Skeletal muscle tissue (tissue), 3 donors: ENCODE measurements at regions not wholly inside any gene's neighbourhood (a gene's known extent, or its start where the extent isn't known, plus 50 kb on each side); places are given as distances from the start of the nearest gene placed in this dataset.
"Not testable (repeated sequence)": the region's sequence is repeated elsewhere in the genome, so short reads cannot be mapped to it uniquely, and the experiment has no call there.

Experiments used
- H3K27ac ChIP-seq: one replicate; pipeline ENCODE4 v1.7.0; 2013; ENCODE audit warnings: mild to moderate bottlenecking, low read depth, low read length, inconsistent platforms
- H3K27me3 ChIP-seq, 3 donors: one replicate each; pipeline ENCODE4 v1.7.0; 2013; ENCODE audit warnings: low read length in 3 of 3; ENCODE audit not compliant: control insufficient read depth in 3 of 3, insufficient read depth in 3 of 3
- H3K36me3 ChIP-seq, 3 donors: one replicate each; pipeline ENCODE4 v1.7.0; 2013; ENCODE audit warnings: low read length in 3 of 3; ENCODE audit not compliant: control insufficient read depth in 3 of 3, insufficient read depth in 3 of 3
- H3K4me1 ChIP-seq, 3 donors: one replicate each; pipeline ENCODE4 v1.7.0; 2013; ENCODE audit warnings: low read length in 3 of 3, mild to moderate bottlenecking in 3 of 3; ENCODE audit not compliant: control insufficient read depth in 3 of 3, insufficient read depth in 3 of 3
- H3K4me3 ChIP-seq, 3 donors: one replicate each; pipeline ENCODE4 v1.7.0; 2013; ENCODE audit warnings: low read length in 3 of 3
- H3K9ac ChIP-seq, 3 donors: one replicate each; pipeline ENCODE4 v1.7.0; 2013; ENCODE audit warnings: low read length in 3 of 3, mild to moderate bottlenecking in 3 of 3, moderate library complexity in 2 of 3, low read depth in 1 of 3
- H3K9me3 ChIP-seq, 3 donors: one replicate each; pipeline ENCODE4 v1.7.0; 2013; ENCODE audit warnings: low read length in 3 of 3; ENCODE audit not compliant: control insufficient read depth in 3 of 3
- donor health status: Osteomylitis.

GRCh38 chr2:234366891-234367290 lies 130.0 kb downstream of the ARL4C start:
- H3K4me3 ChIP-seq, result no peak overlapping the region
- no peak overlapping the region for H3K27ac ChIP-seq
- peaks cover 2 to 10% (median 5%) of the 10 kb centered on the region in 3 donors for H3K4me1 ChIP-seq
- H3K27me3 ChIP-seq, result no peaks in the 10 kb centered on the region
- no peaks in the 10 kb centered on the region for H3K36me3 ChIP-seq
- H3K9me3 ChIP-seq, result no peaks in the 10 kb centered on the region
- no peak overlapping the region for H3K9ac ChIP-seq

GRCh38 chr2:234364661-234365060 lies 132.2 kb downstream of the ARL4C start:
- no peaks in the 10 kb centered on the region for H3K9me3 ChIP-seq
- H3K27ac ChIP-seq, result no peak overlapping the region

DNA sequence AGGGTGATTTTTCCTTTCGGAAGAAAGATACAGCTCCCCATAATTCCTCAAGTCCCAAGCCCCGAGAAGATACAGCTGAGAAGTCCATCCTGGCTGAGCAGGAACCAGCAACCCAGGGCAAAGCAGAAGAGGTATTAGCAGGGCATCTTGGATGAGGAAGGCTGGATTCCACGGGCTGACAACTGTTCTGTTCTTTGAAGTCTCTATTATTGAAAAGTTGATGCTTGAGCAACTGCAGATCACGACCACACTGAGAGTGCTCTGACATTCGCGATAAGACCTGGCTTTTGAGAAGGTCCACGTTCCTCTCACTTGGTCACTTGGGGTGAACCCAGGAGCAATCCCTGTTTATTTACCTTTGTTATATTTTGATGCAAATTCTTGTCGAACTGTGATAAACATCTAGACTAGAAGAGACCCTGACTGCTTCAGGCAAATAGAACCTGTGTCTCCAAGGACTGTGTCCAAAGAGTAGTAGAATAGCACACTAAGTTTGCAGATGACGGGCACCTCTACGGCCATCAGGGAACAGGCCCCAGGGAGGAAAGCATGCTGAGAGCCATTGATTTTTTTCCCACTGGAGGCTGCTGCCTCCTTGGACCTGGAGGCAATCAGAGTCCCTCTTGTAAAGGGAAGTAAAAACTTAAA lies 133.1 kb downstream of the ARL4C start:
- peaks cover 2 to 10% (median 5%) of the 10 kb centered on the region in 3 donors for H3K4me1 ChIP-seq
- no peaks in the 10 kb centered on the region for H3K27me3 ChIP-seq
- no peaks in the 10 kb centered on the region for H3K9me3 ChIP-seq
- no peak overlapping the region for H3K4me3 ChIP-seq
- no peak overlapping the region for H3K9ac ChIP-seq
- H3K36me3 ChIP-seq, result no peaks in the 10 kb centered on the region
- H3K27ac ChIP-seq, result no peak overlapping the region

More at GRCh38 chr2:234364661-234365060, 132.2 kb downstream of the ARL4C start:
- H3K4me3 ChIP-seq, result no peak overlapping the region
- no peaks in the 10 kb centered on the region for H3K36me3 ChIP-seq
- peaks cover 2 to 10% (median 5%) of the 10 kb centered on the region in 3 donors for H3K4me1 ChIP-seq
- H3K9ac ChIP-seq, result no peak overlapping the region
- H3K27me3 ChIP-seq, result no peaks in the 10 kb centered on the region

- no peak overlapping the region for H3K9ac ChIP-seq
- H3K36me3 ChIP-seq, result no peaks in the 10 kb centered on the region
- H3K4me1 ChIP-seq, result peaks cover 0 to 6% (median 3%) of the 10 kb centered on the region in 3 donors
- H3K27me3 ChIP-seq, result no peaks in the 10 kb centered on the region
- H3K9me3 ChIP-seq, result no peaks in the 10 kb centered on the region
- no peak overlapping the region for H3K4me3 ChIP-seq
- H3K27ac ChIP-seq, result no peak overlapping the region
These were observed 133.8 kb downstream of the ARL4C start for GRCh38 chr2:234363011-234363487.

DNA sequence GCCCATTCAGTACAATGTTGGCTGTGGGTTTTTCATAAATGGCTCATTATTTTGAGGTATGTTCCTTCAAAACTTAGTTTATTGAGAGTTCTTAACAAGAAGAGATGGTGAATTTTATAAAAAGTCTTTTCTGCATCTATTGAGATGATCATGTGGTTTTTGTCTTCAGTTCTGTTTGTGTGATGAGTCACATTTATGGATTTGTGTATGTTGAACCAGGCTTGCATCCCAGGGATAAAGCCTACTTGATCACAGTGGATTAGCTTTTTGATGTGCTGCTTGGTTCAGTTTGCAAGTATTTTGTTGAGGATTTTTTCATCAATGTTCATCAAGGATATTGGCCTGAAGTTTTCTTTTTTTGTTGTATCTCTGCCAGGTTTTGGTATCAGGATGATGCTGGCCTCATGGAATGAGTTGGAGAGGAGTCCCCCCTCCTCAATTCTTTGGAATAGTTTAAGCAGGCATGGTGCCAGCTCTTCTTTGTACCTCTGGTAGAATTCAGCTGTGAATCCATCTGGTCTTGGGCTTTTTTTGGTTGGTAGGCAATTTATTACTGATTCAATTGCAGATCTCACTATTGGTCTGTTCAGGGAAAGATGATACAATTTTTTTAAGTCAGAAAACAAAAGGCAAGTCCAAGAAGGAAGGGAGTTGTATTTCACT lies 136.4 kb downstream of the ARL4C start:
- H3K27ac ChIP-seq, H3K27me3 ChIP-seq, H3K9ac ChIP-seq, H3K9me3 ChIP-seq, H3K4me3 ChIP-seq, H3K4me1 ChIP-seq, H3K36me3 ChIP-seq: not testable (repeated sequence)

DNA sequence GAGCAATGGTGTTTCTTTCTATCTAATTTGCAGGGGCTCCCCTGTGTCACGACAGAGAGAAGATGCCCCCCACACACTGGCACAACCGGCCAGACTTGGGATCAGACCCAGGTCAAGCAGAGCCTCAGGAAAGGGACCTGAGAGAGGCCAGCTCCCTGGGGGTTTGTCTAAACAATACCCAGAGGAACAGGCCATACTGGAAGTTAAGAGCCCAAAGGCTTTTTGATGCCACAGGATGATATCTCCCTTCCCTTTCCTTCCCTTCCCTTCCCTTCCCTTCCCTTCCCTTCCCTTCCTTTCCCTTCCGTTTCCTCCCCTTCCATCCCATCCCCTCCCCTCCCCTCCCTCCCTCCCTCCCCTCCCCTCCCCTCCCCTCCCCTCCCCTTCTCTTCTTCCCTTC lies 139.2 kb downstream of the ARL4C start:
- Histone ChIP-seq H3K4me1 (no peaks in the 10 kb centered on the region), H3K9me3 (peaks cover 2 to 3% (median 3%) of the 10 kb centered on the region in 3 donors), H3K27ac (no peak overlapping the region), H3K4me3 (no peak overlapping the region), H3K9ac (no peak overlapping the region), H3K27me3 (peaks cover 0 to 5% (median 0%) of the 10 kb centered on the region in 3 donors), H3K36me3 (no peaks in the 10 kb centered on the region)

DNA sequence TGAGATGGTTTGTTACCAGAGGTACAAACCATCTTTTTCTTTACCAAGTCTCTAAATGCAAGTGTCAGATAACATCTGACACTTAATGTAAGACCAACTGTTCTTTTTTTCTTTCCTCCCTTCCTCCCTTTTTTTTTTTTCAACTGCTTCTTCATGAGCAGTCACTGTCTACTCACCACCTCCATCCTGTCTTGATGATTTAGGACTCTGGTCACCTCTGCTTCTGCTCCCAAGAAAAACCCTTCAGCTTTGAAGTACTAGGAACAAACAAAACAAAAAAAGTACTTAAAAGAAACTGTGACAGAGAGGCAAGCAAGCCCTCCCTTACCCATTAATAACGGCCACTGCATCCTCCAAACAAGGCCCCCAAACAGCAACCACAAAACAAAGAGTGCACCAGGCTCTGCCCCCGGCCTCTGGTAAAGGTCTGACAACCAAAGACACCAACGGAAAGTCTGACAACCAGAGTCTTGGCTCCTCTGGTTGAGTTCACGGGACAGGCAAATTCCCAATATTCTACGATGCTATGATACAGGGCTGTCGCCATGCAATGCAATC lies 141.0 kb downstream of the ARL4C start:
- Histone ChIP-seq H3K4me3 (no peak overlapping the region), H3K27me3 (peaks cover 0 to 5% (median 0%) of the 10 kb centered on the region in 3 donors)

DNA sequence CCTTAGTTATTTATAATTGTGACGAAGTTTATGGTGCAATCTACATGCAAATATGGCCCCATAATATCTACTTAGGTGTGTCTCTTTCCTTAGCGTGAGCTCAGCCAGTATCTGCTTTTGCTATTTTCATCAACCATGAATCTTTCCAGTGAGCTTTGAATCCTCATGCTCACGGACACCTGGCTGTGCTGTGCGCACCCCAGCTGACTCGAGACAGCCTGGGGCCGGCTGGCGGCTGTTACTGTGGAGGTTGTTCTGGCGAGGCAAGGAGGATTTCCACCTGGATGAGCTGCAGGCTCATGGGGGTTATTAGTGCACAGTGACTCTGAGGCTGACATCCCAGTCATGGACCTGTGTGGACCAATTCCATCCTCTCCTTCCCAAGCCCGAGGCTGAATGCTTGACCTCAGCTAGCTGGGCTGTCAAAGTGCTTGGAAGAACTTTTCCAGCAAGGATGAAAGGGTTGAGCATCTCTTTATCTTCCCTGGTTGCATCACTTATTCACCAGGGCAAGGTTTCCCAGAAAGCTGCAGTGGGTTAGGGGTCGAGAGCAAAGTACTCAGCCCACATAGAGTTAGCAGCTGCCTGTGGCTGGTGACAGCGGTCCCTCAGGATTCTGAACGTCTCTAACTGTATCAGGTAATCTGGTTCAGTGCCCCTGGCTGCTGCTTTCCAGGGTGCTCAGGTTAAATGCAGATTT lies 141.7 kb downstream of the ARL4C start:
- H3K4me3 ChIP-seq, result no peak overlapping the region
- H3K36me3 ChIP-seq, result no peaks in the 10 kb centered on the region
- peaks cover 0 to 5% (median 0%) of the 10 kb centered on the region in 3 donors for H3K27me3 ChIP-seq
- H3K9ac ChIP-seq, result no peak overlapping the region
- peaks cover 2 to 3% (median 3%) of the 10 kb centered on the region in 3 donors for H3K9me3 ChIP-seq
- no peaks in the 10 kb centered on the region for H3K4me1 ChIP-seq
- H3K27ac ChIP-seq, result no peak overlapping the region

More for the DNA sequence above, 141.0 kb downstream of the ARL4C start:
- Histone ChIP-seq H3K4me1 (no peaks in the 10 kb centered on the region), H3K36me3 (no peaks in the 10 kb centered on the region), H3K27ac (no peak overlapping the region), H3K9me3 (peaks cover 2 to 3% (median 3%) of the 10 kb centered on the region in 3 donors), H3K9ac (no peak overlapping the region)

GRCh38 chr2:234352270-234352669 lies 144.6 kb downstream of the ARL4C start:
- Histone ChIP-seq H3K27me3 (peaks cover 0 to 5% (median 0%) of the 10 kb centered on the region in 3 donors), H3K27ac (no peak overlapping the region), H3K4me1 (no peaks in the 10 kb centered on the region), H3K9ac (no peak overlapping the region), H3K4me3 (no peak overlapping the region), H3K9me3 (peaks cover 2 to 3% (median 3%) of the 10 kb centered on the region in 3 donors), H3K36me3 (no peaks in the 10 kb centered on the region)
